Esophagus muscularis mucosa (tissue), 4 donors: ENCODE measurements at regions not wholly inside any gene's neighbourhood (a gene's known extent, or its start where the extent isn't known, plus 50 kb on each side); places are given as distances from the start of the nearest gene placed in this dataset.

Experiments used
- EP300 ChIP-seq: sonication (generic); formaldehyde crosslinking; IDR thresholded peaks from one replicate; pipeline ENCODE4 v1.6.1; 2017; ENCODE audit warnings: antibody characterized with exemption
- POLR2A ChIP-seq: fragments of 450-650 bp; IDR thresholded peaks from one replicate; pipeline ENCODE4 v1.6.1; 2017; ENCODE audit warnings: antibody characterized with exemption, moderate library complexity, mild to moderate bottlenecking, low read depth
- POLR2AphosphoS5 ChIP-seq, 2 donors: sonication (generic); formaldehyde crosslinking; IDR thresholded peaks; one replicate each; pipeline ENCODE4 v1.6.1; 2017; ENCODE audit warnings: antibody characterized with exemption in 2 of 2
- TF ChIP-seq, protein P1 (sequence below), 3 experiments: fragments of 200-600 bp in 2 of 3; fragments of 450-650 bp in 1 of 3; sonication (generic) in 2 of 3; IDR thresholded peaks; one replicate each; pipeline ENCODE4 v1.5.1; 2017 to 2019; ENCODE audit warnings: antibody characterized with exemption in 3 of 3, mild to moderate bottlenecking in 2 of 3, moderate library complexity in 1 of 3

DNA sequence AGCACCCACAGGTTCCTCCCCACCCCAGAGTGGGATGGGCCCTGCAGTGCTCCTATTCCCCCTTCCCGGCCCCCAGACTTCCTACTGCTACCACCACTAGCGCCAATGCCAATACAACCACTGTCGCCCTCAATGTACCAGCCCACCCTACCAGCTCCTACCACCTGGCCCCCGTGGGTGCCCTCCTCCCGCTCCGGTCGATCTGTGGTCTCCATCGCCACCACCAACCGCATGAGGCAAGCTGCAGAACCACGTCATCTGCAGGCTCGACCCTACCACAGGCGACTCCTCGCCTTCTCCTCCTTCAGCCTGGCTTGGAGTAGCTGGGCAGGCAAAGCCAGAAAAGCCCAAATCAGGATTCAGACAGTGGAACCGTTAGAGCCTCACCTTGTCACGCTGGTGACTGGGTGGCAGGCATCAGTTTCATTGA, 179.3 kb downstream of the POTEB3 start:
- TF ChIP-seq POLR2A (no peak), EP300 (no peak), POLR2AphosphoS5 (IDR thresholded peaks at IDR 0.05) (no peak)
- TF ChIP-seq, protein P1, sequence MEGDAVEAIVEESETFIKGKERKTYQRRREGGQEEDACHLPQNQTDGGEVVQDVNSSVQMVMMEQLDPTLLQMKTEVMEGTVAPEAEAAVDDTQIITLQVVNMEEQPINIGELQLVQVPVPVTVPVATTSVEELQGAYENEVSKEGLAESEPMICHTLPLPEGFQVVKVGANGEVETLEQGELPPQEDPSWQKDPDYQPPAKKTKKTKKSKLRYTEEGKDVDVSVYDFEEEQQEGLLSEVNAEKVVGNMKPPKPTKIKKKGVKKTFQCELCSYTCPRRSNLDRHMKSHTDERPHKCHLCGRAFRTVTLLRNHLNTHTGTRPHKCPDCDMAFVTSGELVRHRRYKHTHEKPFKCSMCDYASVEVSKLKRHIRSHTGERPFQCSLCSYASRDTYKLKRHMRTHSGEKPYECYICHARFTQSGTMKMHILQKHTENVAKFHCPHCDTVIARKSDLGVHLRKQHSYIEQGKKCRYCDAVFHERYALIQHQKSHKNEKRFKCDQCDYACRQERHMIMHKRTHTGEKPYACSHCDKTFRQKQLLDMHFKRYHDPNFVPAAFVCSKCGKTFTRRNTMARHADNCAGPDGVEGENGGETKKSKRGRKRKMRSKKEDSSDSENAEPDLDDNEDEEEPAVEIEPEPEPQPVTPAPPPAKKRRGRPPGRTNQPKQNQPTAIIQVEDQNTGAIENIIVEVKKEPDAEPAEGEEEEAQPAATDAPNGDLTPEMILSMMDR (IDR thresholded peaks at IDR 0.05), result no peak
